ENCODE measurements at regions not wholly inside any gene's neighbourhood (a gene's known extent, or its start where the extent isn't known, plus 50 kb on each side); places are given as distances from the start of the nearest gene placed in this dataset.

DNA sequence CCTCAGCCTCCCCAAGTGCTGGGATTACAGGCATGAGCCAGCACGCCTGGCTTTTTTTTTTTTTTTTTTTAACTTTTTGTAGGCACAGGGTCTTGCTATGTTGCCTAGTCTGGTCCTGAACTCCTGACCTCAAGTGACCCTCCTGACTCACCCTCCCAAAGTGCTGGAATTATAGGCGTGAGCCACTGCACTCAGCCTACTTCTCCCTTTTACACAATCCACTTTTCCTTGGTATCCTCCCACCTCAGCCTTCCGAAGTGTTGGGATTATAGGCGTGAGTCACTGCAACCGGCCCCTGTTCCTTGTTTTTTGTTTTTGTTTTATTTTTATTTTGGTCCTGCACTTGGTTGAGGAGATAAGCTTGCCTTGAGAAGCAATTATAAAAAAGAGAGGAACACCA lies 75.9 kb upstream of the KMT2C start:
- TF ChIP-seq, protein P1, sequence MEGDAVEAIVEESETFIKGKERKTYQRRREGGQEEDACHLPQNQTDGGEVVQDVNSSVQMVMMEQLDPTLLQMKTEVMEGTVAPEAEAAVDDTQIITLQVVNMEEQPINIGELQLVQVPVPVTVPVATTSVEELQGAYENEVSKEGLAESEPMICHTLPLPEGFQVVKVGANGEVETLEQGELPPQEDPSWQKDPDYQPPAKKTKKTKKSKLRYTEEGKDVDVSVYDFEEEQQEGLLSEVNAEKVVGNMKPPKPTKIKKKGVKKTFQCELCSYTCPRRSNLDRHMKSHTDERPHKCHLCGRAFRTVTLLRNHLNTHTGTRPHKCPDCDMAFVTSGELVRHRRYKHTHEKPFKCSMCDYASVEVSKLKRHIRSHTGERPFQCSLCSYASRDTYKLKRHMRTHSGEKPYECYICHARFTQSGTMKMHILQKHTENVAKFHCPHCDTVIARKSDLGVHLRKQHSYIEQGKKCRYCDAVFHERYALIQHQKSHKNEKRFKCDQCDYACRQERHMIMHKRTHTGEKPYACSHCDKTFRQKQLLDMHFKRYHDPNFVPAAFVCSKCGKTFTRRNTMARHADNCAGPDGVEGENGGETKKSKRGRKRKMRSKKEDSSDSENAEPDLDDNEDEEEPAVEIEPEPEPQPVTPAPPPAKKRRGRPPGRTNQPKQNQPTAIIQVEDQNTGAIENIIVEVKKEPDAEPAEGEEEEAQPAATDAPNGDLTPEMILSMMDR (IDR thresholded peaks at IDR 0.05 in 8 of 11, conservative IDR thresholded peaks at IDR 0.05 in 3 of 11) = no peak
- no peak for TF ChIP-seq POLR2A (IDR thresholded peaks at IDR 0.05)

Measured in spleen (tissue), 7 donors.